B cell (primary cell): ENCODE measurements at regions not wholly inside any gene's neighbourhood (a gene's known extent, or its start where the extent isn't known, plus 50 kb on each side); places are given as distances from the start of the nearest gene placed in this dataset.

Source experiments
- EZH2 ChIP-seq: IDR thresholded peaks from 2 replicates; pipeline ENCODE4 v1.6.1; 2012; ENCODE audit warnings: borderline replicate concordance, low read depth, mild to moderate bottlenecking, moderate library complexity, low read length; ENCODE audit not compliant: insufficient read depth, poor library complexity, severe bottlenecking
- TF ChIP-seq, protein P1 (sequence below): fragments of 200-600 bp; IDR thresholded peaks from one replicate; pipeline ENCODE4 v1.8.0; 2022; ENCODE audit warnings: antibody characterized with exemption, mild to moderate bottlenecking

DNA sequence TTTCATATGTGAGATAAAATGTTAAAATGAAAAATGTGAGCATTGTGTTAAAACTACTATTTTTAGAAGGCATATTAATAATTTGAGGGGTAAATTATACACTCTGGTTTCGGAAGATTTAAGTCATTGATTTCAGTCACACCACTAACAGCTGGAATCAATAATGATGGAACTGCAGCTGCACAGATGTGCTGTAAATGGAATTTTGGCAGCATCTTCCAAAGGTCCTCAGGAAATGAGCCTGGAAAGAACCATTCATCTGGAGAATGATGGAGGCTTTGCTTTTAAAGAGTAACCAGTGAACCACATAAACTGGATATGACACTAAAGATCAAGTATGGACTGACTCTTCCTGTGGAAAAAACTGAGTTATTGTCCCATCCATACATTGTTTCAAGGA is 759.0 kb upstream of the EPHA5 start:
- TF ChIP-seq, protein P1, sequence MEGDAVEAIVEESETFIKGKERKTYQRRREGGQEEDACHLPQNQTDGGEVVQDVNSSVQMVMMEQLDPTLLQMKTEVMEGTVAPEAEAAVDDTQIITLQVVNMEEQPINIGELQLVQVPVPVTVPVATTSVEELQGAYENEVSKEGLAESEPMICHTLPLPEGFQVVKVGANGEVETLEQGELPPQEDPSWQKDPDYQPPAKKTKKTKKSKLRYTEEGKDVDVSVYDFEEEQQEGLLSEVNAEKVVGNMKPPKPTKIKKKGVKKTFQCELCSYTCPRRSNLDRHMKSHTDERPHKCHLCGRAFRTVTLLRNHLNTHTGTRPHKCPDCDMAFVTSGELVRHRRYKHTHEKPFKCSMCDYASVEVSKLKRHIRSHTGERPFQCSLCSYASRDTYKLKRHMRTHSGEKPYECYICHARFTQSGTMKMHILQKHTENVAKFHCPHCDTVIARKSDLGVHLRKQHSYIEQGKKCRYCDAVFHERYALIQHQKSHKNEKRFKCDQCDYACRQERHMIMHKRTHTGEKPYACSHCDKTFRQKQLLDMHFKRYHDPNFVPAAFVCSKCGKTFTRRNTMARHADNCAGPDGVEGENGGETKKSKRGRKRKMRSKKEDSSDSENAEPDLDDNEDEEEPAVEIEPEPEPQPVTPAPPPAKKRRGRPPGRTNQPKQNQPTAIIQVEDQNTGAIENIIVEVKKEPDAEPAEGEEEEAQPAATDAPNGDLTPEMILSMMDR: no peak
- TF ChIP-seq EZH2: no peak
